HL-60 (cell line): ENCODE measurements at regions not wholly inside any gene's neighbourhood (a gene's known extent, or its start where the extent isn't known, plus 50 kb on each side); places are given as distances from the start of the nearest gene placed in this dataset.

Experiments used
- CTCF ChIP-seq: IDR thresholded peaks from one replicate; pipeline ENCODE4 v1.5.1; 2011; ENCODE audit warnings: low read length, control low read depth, inconsistent platforms; ENCODE audit not compliant: insufficient read depth
- GABPA ChIP-seq: IDR thresholded peaks from 2 replicates; pipeline ENCODE4 v1.6.1; 2012; ENCODE audit warnings: low read depth
- POLR2AphosphoS5 ChIP-seq: IDR thresholded peaks from 2 replicates; pipeline ENCODE4 v1.6.1; 2012; ENCODE audit warnings: low read depth
- REST ChIP-seq: IDR thresholded peaks from 2 replicates; pipeline ENCODE4 v1.6.1; 2012; ENCODE audit warnings: low read depth; ENCODE audit not compliant: insufficient replicate concordance
- SPI1 ChIP-seq: IDR thresholded peaks from 2 replicates; pipeline ENCODE4 v1.6.1; 2012; ENCODE audit warnings: low read depth, mild to moderate bottlenecking, borderline replicate concordance

GRCh38 chr16:6605490-6605889 is 727.2 kb upstream of the RBFOX1 start:
- TF ChIP-seq CTCF = no peak
- TF ChIP-seq POLR2AphosphoS5 = no peak
- no peak for TF ChIP-seq GABPA
- no peak for TF ChIP-seq SPI1
- TF ChIP-seq REST = no peak
